Activated CD8-positive, alpha-beta memory T cell treated with anti-CD3 and anti-CD28 coated beads, Interleukin-2, amount 50 U/mL, for 1 hour (primary cell): ENCODE measurements at regions not wholly inside any gene's neighbourhood (a gene's known extent, or its start where the extent isn't known, plus 50 kb on each side); places are given as distances from the start of the nearest gene placed in this dataset.
"Not testable (repeated sequence)": the region's sequence is repeated elsewhere in the genome, so short reads cannot be mapped to it uniquely, and the experiment has no call there.

ENCODE experiments used
- DNase-seq: peaks from one replicate; pipeline ENCODE4 v3.0.0-alpha.2; 2020; ENCODE audit errors: extremely low read depth

- no peak for DNase-seq
These were observed 116.7 kb downstream of the SOX4 start for GRCh38 chr6:21710216-21710615.

- no peak for DNase-seq
These were observed 117.5 kb downstream of the SOX4 start for GRCh38 chr6:21710908-21711627.

- no peak for DNase-seq
These were observed 118.7 kb downstream of the SOX4 start for GRCh38 chr6:21712213-21712612.

GRCh38 chr6:21713481-21713880, 119.9 kb downstream of the SOX4 start:
- DNase-seq, result no peak

GRCh38 chr6:21715180-21715579, 121.6 kb downstream of the SOX4 start:
- no peak for DNase-seq

- no peak for DNase-seq
These were observed 129.0 kb downstream of the SOX4 start for GRCh38 chr6:21722510-21722909.

GRCh38 chr6:21726676-21727075, 133.1 kb downstream of the SOX4 start:
- DNase-seq, result no peak

GRCh38 chr6:21728141-21728540, 134.6 kb downstream of the SOX4 start:
- DNase-seq, result no peak

GRCh38 chr6:21729431-21729830, 135.9 kb downstream of the SOX4 start:
- no peak for DNase-seq

GRCh38 chr6:21730533-21730932, 137.0 kb downstream of the SOX4 start:
- no peak for DNase-seq

GRCh38 chr6:21731411-21732031, 138.0 kb downstream of the SOX4 start:
- DNase-seq, result no peak

- DNase-seq, result not testable (repeated sequence)
These were observed 138.6 kb downstream of the SOX4 start for GRCh38 chr6:21732032-21732730.

GRCh38 chr6:21732731-21733130, 139.2 kb downstream of the SOX4 start:
- DNase-seq, result no peak

GRCh38 chr6:21733311-21733710, 139.8 kb downstream of the SOX4 start:
- DNase-seq, result no peak

- no peak for DNase-seq
These were observed 140.7 kb downstream of the SOX4 start for GRCh38 chr6:21734204-21734603.

GRCh38 chr6:21738180-21739094, 144.9 kb downstream of the SOX4 start:
- DNase-seq, result no peak

- DNase-seq, result no peak
These were observed 145.7 kb downstream of the SOX4 start for GRCh38 chr6:21739241-21739640.

- DNase-seq, result no peak
These were observed 146.3 kb downstream of the SOX4 start for GRCh38 chr6:21739838-21740237.

GRCh38 chr6:21740376-21741124, 147.0 kb downstream of the SOX4 start:
- no peak for DNase-seq

- DNase-seq, result no peak
These were observed 147.9 kb downstream of the SOX4 start for GRCh38 chr6:21741221-21742109.
